ENCODE measurements at regions not wholly inside any gene's neighbourhood (a gene's known extent, or its start where the extent isn't known, plus 50 kb on each side); places are given as distances from the start of the nearest gene placed in this dataset.
"Not testable (repeated sequence)": the region's sequence is repeated elsewhere in the genome, so short reads cannot be mapped to it uniquely, and the experiment has no call there.

DNA sequence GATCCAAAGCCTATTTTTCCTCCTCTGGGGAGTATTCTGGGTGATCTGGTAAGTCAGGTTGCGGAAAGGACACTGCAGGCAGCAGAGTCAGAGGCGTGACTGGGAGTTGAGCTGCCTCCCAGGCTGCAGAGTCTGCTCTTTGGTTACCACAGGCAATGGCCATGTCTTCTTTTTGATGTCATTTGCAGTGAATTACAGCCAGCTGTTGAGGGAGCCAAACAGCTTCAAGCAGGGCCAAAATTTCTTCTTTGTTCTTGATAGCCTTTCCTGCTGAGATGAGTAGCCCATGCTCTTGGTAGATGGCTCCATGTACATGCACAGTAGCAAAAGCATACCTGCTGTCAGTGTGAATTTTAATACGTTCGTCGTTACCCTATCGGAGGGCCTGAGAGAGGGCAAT lies 116.6 kb upstream of the PZP start:
- Histone ChIP-seq H3K27me3 (ENCODE audit: insufficient read depth, poor library complexity, severe bottlenecking) (no peaks in the 10 kb centered on the region), H3K4me3 (ENCODE audit: severe bottlenecking) (no peak overlapping the region), H3K4me1 (ENCODE audit: insufficient read depth, poor library complexity, severe bottlenecking) (no peaks in the 10 kb centered on the region), H3K9me3 (ENCODE audit: severe bottlenecking) (no peaks in the 10 kb centered on the region), H3K27ac (ENCODE audit: poor library complexity, severe bottlenecking) (no peak overlapping the region), H3K36me3 (ENCODE audit: low read depth) (no peaks in the 10 kb centered on the region)
- TF ChIP-seq, protein P1, sequence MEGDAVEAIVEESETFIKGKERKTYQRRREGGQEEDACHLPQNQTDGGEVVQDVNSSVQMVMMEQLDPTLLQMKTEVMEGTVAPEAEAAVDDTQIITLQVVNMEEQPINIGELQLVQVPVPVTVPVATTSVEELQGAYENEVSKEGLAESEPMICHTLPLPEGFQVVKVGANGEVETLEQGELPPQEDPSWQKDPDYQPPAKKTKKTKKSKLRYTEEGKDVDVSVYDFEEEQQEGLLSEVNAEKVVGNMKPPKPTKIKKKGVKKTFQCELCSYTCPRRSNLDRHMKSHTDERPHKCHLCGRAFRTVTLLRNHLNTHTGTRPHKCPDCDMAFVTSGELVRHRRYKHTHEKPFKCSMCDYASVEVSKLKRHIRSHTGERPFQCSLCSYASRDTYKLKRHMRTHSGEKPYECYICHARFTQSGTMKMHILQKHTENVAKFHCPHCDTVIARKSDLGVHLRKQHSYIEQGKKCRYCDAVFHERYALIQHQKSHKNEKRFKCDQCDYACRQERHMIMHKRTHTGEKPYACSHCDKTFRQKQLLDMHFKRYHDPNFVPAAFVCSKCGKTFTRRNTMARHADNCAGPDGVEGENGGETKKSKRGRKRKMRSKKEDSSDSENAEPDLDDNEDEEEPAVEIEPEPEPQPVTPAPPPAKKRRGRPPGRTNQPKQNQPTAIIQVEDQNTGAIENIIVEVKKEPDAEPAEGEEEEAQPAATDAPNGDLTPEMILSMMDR (IDR thresholded peaks at IDR 0.05; ENCODE audit: poor library complexity, severe bottlenecking): no peak
- no peak for ATAC-seq (ENCODE audit: low read depth)
- DNase-seq (ENCODE audit: low spot score): no peak

DNA sequence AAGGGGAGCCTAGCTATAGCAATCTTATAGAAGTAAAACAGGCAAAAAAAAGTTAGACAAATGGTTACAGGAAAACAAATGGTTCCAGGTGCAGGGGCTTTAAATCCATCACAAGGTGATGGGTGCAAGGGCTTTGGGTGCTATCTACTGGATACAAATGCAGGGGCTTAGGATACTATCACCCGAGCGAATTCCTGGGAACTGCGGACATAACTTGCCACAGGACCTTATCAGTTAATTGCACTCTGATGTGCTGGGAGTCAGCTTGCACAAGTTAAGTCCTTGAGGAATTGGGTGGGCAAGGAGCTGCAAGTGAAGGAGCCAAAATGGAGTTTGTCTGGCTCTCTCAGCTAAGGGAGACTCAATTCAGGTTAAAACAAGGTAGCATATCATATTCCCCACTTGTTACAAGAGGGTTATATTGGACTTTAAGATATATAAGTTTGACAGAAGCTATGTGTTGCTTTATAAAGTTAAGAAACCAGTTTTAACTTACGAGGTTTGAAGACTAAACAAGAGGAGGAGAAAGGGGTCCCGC lies 115.0 kb upstream of the PZP start:
- no peaks in the 10 kb centered on the region for H3K27me3 ChIP-seq (ENCODE audit: insufficient read depth, poor library complexity, severe bottlenecking)
- DNase-seq (ENCODE audit: low spot score): no peak
- no peak for ATAC-seq (ENCODE audit: low read depth)
- TF ChIP-seq, protein P1 (IDR thresholded peaks at IDR 0.05; ENCODE audit: poor library complexity, severe bottlenecking): no peak
- H3K4me1 ChIP-seq (ENCODE audit: insufficient read depth, poor library complexity, severe bottlenecking): no peaks in the 10 kb centered on the region
- no peak overlapping the region for H3K4me3 ChIP-seq (ENCODE audit: severe bottlenecking)
- no peaks in the 10 kb centered on the region for H3K36me3 ChIP-seq (ENCODE audit: low read depth)
- no peaks in the 10 kb centered on the region for H3K9me3 ChIP-seq (ENCODE audit: severe bottlenecking)
- H3K27ac ChIP-seq (ENCODE audit: poor library complexity, severe bottlenecking): no peak overlapping the region

DNA sequence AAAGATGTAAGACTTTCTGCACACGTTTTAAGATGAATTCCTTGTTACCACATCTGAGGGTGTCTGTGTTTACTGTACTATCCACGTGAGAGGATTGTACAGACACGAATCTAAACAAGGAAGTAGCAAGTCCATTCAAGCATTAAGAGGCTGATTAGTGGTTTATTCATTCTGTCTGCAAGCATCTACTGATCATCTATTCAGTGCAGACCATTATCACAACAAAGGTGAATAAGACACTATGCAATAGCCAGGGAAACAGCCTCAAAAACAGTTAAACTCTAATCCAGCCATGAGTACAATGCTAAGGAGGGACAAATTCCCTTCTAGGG lies 111.6 kb upstream of the PZP start:
- H3K9me3 ChIP-seq (ENCODE audit: severe bottlenecking): no peaks in the 10 kb centered on the region
- no peak overlapping the region for H3K27ac ChIP-seq (ENCODE audit: poor library complexity, severe bottlenecking)
- no peaks in the 10 kb centered on the region for H3K27me3 ChIP-seq (ENCODE audit: insufficient read depth, poor library complexity, severe bottlenecking)
- no peaks in the 10 kb centered on the region for H3K36me3 ChIP-seq (ENCODE audit: low read depth)
- ATAC-seq (ENCODE audit: low read depth) (peak; percentile 27; the same call in 1 of the 3 replicates), DNase-seq (ENCODE audit: low spot score) (no peak)
- TF ChIP-seq, protein P1 (IDR thresholded peaks at IDR 0.05; ENCODE audit: poor library complexity, severe bottlenecking): no peak
- H3K4me3 ChIP-seq (ENCODE audit: severe bottlenecking): no peak overlapping the region
- no peaks in the 10 kb centered on the region for H3K4me1 ChIP-seq (ENCODE audit: insufficient read depth, poor library complexity, severe bottlenecking)

DNA sequence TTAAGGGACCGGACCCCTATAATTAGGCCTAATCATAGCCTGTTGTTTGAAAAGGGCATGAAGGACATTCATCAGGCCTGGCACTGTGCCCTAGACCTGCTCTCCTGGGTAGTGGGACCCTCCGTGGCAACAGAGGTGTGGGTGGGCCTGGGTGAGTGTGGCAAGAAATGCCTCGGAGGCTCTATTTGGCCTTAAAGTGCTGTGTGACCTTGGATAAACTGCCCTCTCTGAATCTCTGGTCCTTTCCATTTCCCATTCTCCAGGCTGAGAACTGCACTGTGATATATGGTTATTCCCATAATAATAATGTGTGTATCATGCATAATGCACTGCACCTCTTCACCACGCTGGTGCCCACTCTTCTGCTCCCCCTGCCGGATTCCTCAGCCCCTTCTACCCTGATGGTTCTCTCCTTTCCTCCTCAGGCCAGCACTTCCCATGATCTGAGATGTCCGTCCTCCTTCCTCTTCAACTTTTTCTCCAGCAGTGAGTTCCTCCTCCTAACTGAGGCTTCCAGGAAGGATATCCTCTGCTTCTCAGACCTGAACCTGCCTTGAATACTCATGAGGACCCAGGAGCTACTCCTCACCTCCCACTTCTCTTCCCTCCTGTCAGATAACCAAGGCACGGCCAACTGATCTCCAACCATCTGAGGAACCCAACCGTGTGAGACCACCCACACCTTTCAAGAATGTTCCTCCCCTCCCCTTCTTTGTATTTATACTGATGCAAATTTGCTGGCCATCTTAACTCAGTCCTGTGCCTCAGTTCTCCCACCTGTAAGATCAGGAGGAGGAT lies 111.0 kb upstream of the PZP start:
- no peaks in the 10 kb centered on the region for H3K36me3 ChIP-seq (ENCODE audit: low read depth)
- DNase-seq (ENCODE audit: low spot score) (no peak), ATAC-seq (ENCODE audit: low read depth) (peak; percentile 59; the same call in 1 of the 3 replicates)
- H3K4me1 ChIP-seq (ENCODE audit: insufficient read depth, poor library complexity, severe bottlenecking): no peaks in the 10 kb centered on the region
- no peaks in the 10 kb centered on the region for H3K27me3 ChIP-seq (ENCODE audit: insufficient read depth, poor library complexity, severe bottlenecking)
- H3K9me3 ChIP-seq (ENCODE audit: severe bottlenecking): no peaks in the 10 kb centered on the region
- TF ChIP-seq, protein P1 (IDR thresholded peaks at IDR 0.05; ENCODE audit: poor library complexity, severe bottlenecking): no peak
- H3K4me3 ChIP-seq (ENCODE audit: severe bottlenecking): no peak overlapping the region
- H3K27ac ChIP-seq (ENCODE audit: poor library complexity, severe bottlenecking): no peak overlapping the region

- not testable (repeated sequence) for H3K4me1 ChIP-seq (ENCODE audit: insufficient read depth, poor library complexity, severe bottlenecking); H3K4me3 ChIP-seq (ENCODE audit: severe bottlenecking); H3K9me3 ChIP-seq (ENCODE audit: severe bottlenecking); H3K36me3 ChIP-seq (ENCODE audit: low read depth); H3K27ac ChIP-seq (ENCODE audit: poor library complexity, severe bottlenecking); H3K27me3 ChIP-seq (ENCODE audit: insufficient read depth, poor library complexity, severe bottlenecking); DNase-seq (ENCODE audit: low spot score)
- ATAC-seq (ENCODE audit: low read depth): peak; percentile 58
Measured at GRCh38 chr12:9313479-9313878, 105.3 kb upstream of the PZP start.

DNA sequence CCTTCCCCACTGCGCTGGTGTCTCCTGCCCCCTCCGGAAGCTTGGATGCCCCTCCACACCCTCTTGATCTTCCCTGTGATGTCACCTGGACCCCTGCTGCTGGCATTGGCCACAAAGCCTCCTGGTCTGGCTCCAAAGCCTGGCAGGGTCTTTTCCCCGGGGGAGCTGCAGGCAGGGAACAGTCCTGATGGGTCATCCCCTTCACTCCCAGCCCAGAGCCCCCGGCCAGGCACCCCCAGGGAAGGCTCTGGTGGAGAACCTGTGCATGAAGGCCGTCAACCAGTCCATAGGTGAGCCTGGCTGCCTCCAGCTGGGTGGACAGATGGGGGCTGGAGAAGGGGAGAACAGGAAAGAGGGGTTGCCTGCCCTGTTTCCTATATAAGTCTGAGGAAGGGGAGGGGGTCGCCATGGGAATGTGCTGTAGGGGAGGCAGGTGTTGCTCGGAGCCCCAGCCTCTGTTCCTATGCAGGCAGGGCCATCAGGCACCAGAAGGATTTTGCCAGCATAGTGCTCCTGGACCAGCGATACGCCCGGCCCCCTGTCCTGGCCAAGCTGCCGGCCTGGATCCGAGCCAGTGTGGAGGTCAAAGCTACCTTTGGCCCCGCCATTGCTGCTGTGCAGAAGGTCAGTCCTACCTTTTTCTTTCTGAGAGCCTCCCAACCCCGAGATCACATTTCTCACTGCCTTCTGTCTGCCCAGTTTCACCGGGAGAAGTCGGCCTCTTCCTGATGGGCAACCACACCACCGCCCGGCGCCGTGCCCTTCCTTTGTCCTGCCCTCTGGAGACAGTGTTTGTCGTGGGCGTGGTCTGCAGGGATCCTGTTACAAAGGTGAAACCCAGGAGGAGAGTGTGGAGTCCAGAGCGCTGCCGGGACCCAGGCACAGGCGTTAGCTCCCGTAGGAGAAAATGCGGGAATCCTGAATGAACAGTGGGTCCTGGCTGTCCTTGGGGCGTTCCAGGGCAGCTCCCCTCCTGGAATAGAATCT lies 104.5 kb upstream of the PZP start:
- DNase-seq (ENCODE audit: low spot score); H3K4me1 ChIP-seq (ENCODE audit: insufficient read depth, poor library complexity, severe bottlenecking); H3K27ac ChIP-seq (ENCODE audit: poor library complexity, severe bottlenecking); H3K4me3 ChIP-seq (ENCODE audit: severe bottlenecking); H3K27me3 ChIP-seq (ENCODE audit: insufficient read depth, poor library complexity, severe bottlenecking); H3K36me3 ChIP-seq (ENCODE audit: low read depth); H3K9me3 ChIP-seq (ENCODE audit: severe bottlenecking): not testable (repeated sequence)
- 0 out of 3 replicates have a peak, but pooled peaks have one; percentile 25 for ATAC-seq (ENCODE audit: low read depth)

- H3K27ac ChIP-seq (ENCODE audit: poor library complexity, severe bottlenecking); ATAC-seq (ENCODE audit: low read depth); H3K27me3 ChIP-seq (ENCODE audit: insufficient read depth, poor library complexity, severe bottlenecking); H3K4me1 ChIP-seq (ENCODE audit: insufficient read depth, poor library complexity, severe bottlenecking); H3K36me3 ChIP-seq (ENCODE audit: low read depth); DNase-seq (ENCODE audit: low spot score); H3K9me3 ChIP-seq (ENCODE audit: severe bottlenecking); H3K4me3 ChIP-seq (ENCODE audit: severe bottlenecking): not testable (repeated sequence)
Measured at GRCh38 chr12:9311454-9311853, 103.3 kb upstream of the PZP start.
